Activated CD4-positive, alpha-beta T cell treated with anti-CD3 and anti-CD28 coated beads, Interleukin-2, Interleukin-4, amounts not matched to agents 100 ng/mL and 50 ng/mL, durations not matched to agents 16 hours and 8 hours (primary cell): ENCODE measurements at regions not wholly inside any gene's neighbourhood (a gene's known extent, or its start where the extent isn't known, plus 50 kb on each side); places are given as distances from the start of the nearest gene placed in this dataset.
"Not testable (repeated sequence)": the region's sequence is repeated elsewhere in the genome, so short reads cannot be mapped to it uniquely, and the experiment has no call there.

Source experiments
- DNase-seq: peaks from one replicate; pipeline ENCODE4 v3.0.0-alpha.2; 2020; ENCODE audit warnings: low spot score

GRCh38 chr6:130672153-130672552 is 155.1 kb upstream of the SMLR1 start:
- no peak for DNase-seq

- DNase-seq = no peak
Observed at GRCh38 chr6:130674604-130675003, 152.6 kb upstream of the SMLR1 start.

- DNase-seq = peak; percentile 59
Observed at GRCh38 chr6:130675072-130675471, 152.1 kb upstream of the SMLR1 start.

- DNase-seq = no peak
Observed at GRCh38 chr6:130676077-130676772, 151.0 kb upstream of the SMLR1 start.

GRCh38 chr6:130676773-130677144 is 150.4 kb upstream of the SMLR1 start:
- DNase-seq = no peak

GRCh38 chr6:130677312-130677711 is 149.9 kb upstream of the SMLR1 start:
- DNase-seq = peak; percentile 51

GRCh38 chr6:130677766-130678165 is 149.4 kb upstream of the SMLR1 start:
- DNase-seq = no peak

GRCh38 chr6:130679684-130680083 is 147.5 kb upstream of the SMLR1 start:
- DNase-seq = no peak

- no peak for DNase-seq
Observed at GRCh38 chr6:130680116-130680515, 147.1 kb upstream of the SMLR1 start.

GRCh38 chr6:130681028-130681427 is 146.2 kb upstream of the SMLR1 start:
- no peak for DNase-seq

GRCh38 chr6:130682066-130682465 is 145.1 kb upstream of the SMLR1 start:
- DNase-seq = no peak

GRCh38 chr6:130683761-130684517 is 143.3 kb upstream of the SMLR1 start:
- DNase-seq = no peak

- no peak for DNase-seq
Observed at GRCh38 chr6:130692659-130693058, 134.5 kb upstream of the SMLR1 start.

GRCh38 chr6:130693944-130694343 is 133.3 kb upstream of the SMLR1 start:
- no peak for DNase-seq

- no peak for DNase-seq
Observed at GRCh38 chr6:130694606-130695005, 132.6 kb upstream of the SMLR1 start.

- no peak for DNase-seq
Observed at GRCh38 chr6:130696806-130697205, 130.4 kb upstream of the SMLR1 start.

GRCh38 chr6:130697271-130697994 is 129.8 kb upstream of the SMLR1 start:
- no peak for DNase-seq

GRCh38 chr6:130697995-130698535 is 129.1 kb upstream of the SMLR1 start:
- DNase-seq = peak; percentile 77

- no peak for DNase-seq
Observed at GRCh38 chr6:130699742-130700141, 127.5 kb upstream of the SMLR1 start.

GRCh38 chr6:130700397-130700796 is 126.8 kb upstream of the SMLR1 start:
- no peak for DNase-seq

GRCh38 chr6:130708338-130708737 is 118.9 kb upstream of the SMLR1 start:
- DNase-seq = no peak

- not testable (repeated sequence) for DNase-seq
Observed at GRCh38 chr6:130711641-130712040, 115.6 kb upstream of the SMLR1 start.

GRCh38 chr6:130713144-130713543 is 114.1 kb upstream of the SMLR1 start:
- no peak for DNase-seq
